ENCODE measurements at regions not wholly inside any gene's neighbourhood (a gene's known extent, or its start where the extent isn't known, plus 50 kb on each side); places are given as distances from the start of the nearest gene placed in this dataset.

DNA sequence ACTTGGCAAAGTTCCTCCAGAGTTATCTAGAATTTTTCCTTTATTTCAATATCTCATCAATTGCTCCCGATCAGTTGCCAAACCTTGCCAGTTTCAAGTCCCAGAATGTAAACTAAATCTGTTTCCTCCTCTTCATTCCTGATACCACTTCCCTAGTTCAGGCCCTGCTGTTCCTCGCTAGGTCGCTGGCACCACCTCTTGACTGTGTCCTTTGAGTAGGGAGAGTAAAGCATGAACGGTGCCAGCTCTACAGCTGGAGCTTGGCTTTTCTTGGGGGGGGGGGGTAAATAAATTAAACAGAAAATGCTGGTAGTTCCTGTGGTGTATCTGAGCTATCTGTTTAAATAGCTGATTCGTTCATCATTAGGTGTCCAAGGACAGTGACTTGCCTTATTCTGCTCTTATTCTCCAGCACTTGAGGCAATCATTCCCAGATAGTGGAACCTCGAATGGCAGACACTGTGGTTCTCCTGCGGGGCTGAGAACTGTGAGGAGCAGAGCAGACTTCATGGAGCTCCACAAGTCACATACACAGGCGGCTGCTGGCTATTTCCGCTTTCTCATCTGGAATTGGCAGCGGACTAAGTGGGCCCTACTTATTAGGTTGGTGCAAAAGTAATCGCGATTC lies 168.3 kb upstream of the FAT1 start:
- TF ChIP-seq, protein P1, sequence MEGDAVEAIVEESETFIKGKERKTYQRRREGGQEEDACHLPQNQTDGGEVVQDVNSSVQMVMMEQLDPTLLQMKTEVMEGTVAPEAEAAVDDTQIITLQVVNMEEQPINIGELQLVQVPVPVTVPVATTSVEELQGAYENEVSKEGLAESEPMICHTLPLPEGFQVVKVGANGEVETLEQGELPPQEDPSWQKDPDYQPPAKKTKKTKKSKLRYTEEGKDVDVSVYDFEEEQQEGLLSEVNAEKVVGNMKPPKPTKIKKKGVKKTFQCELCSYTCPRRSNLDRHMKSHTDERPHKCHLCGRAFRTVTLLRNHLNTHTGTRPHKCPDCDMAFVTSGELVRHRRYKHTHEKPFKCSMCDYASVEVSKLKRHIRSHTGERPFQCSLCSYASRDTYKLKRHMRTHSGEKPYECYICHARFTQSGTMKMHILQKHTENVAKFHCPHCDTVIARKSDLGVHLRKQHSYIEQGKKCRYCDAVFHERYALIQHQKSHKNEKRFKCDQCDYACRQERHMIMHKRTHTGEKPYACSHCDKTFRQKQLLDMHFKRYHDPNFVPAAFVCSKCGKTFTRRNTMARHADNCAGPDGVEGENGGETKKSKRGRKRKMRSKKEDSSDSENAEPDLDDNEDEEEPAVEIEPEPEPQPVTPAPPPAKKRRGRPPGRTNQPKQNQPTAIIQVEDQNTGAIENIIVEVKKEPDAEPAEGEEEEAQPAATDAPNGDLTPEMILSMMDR (IDR thresholded peaks at IDR 0.05), result no peak
- no peak for TF ChIP-seq POLR2A (IDR thresholded peaks at IDR 0.05)
